ENCODE measurements at regions not wholly inside any gene's neighbourhood (a gene's known extent, or its start where the extent isn't known, plus 50 kb on each side); places are given as distances from the start of the nearest gene placed in this dataset.

DNA sequence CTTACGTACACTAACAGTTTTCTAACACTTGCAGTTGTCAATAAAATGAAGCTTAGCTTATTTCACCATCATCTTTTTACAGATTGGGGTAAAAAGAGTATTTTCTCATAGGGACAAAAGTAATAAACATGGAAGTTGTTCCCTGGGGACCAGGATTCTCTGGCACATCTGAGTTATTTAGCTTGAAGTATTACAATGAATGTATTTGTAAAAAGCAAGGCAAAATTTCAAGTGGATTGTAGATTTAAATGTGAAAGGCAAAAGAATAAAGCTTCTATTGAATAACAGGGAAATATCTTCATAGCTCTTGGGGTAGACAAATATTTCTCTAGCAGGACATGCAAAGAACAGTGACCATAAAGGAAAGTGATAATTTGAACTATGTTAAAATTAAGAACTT is 260.0 kb upstream of the ECI2 start:
- no peaks in the 10 kb centered on the region for H3K9me3 ChIP-seq (replicated peaks; ENCODE audit: control insufficient read depth, low read depth, low read length)
- H3K4me3 ChIP-seq (ENCODE audit: low read length): no peak overlapping the region
- DNase-seq: no peak
- H3K27me3 ChIP-seq (ENCODE audit: control insufficient read depth, insufficient read depth, low read length): no peaks in the 10 kb centered on the region
- WGBS (ENCODE audit: insufficient coverage): no CpG with 5 or more reads among the region's 1 CpG
- H3K27ac ChIP-seq (ENCODE audit: low read length): no peak overlapping the region
- no peaks in the 10 kb centered on the region for H3K36me3 ChIP-seq (ENCODE audit: control insufficient read depth, insufficient read depth, low read length)
- H3K4me1 ChIP-seq (ENCODE audit: control insufficient read depth, insufficient read depth, low read length): peaks cover 24% of the 10 kb centered on the region

DNA sequence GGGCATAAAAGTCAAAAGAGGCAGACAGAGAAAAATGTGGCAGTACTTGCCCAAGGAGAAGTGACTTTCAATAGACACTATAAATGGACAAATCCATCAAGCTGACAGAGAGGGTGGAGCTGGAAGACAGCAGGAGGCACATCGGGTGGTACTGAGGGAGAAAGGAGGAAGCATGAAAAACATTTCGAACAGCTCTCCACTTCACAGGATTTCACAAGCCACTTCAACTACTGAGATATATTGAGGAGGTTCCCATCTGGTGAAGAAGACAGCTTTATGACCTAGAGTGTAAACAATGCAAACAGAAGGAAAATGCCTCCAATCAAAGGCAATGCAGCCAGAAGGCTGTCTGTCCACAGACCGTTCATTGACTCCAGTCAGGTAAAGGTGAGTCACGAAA is 259.4 kb upstream of the ECI2 start:
- no peak overlapping the region for H3K4me3 ChIP-seq (ENCODE audit: low read length)
- H3K4me1 ChIP-seq (ENCODE audit: control insufficient read depth, insufficient read depth, low read length): peaks cover 24% of the 10 kb centered on the region
- H3K36me3 ChIP-seq (ENCODE audit: control insufficient read depth, insufficient read depth, low read length): no peaks in the 10 kb centered on the region
- H3K9me3 ChIP-seq (replicated peaks; ENCODE audit: control insufficient read depth, low read depth, low read length): no peaks in the 10 kb centered on the region
- WGBS (ENCODE audit: insufficient coverage): no CpG with 5 or more reads among the region's 4 CpGs
- H3K27ac ChIP-seq (ENCODE audit: low read length): no peak overlapping the region
- no peak for DNase-seq
- H3K27me3 ChIP-seq (ENCODE audit: control insufficient read depth, insufficient read depth, low read length): no peaks in the 10 kb centered on the region

DNA sequence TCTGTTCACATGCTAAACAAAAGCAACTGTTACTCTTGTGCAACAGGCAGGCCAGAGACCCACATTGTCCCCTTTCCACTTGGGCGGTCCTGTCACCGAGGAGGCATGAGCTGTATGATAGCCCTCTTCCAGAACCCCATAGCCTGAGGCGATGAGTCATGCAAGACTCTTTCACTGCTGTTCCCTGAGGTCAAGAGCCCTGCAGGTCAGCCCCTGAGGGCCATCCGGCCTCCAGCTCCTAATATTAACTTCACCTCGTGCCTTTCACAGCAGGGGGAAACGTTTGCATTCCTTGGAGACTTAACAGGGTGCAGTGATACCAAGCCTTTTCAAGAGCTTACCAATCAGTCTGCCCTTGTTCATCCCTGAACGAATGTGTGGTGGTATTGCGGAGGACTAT is 253.3 kb upstream of the ECI2 start:
- H3K9me3 ChIP-seq (replicated peaks; ENCODE audit: control insufficient read depth, low read depth, low read length): peaks cover 16% of the 10 kb centered on the region
- no peaks in the 10 kb centered on the region for H3K4me1 ChIP-seq (ENCODE audit: control insufficient read depth, insufficient read depth, low read length)
- H3K27me3 ChIP-seq (ENCODE audit: control insufficient read depth, insufficient read depth, low read length): no peaks in the 10 kb centered on the region
- H3K36me3 ChIP-seq (ENCODE audit: control insufficient read depth, insufficient read depth, low read length): no peaks in the 10 kb centered on the region
- no peak for DNase-seq
- no peak overlapping the region for H3K27ac ChIP-seq (ENCODE audit: low read length)
- 83% methylated on average over 2 of the region's 8 CpGs for WGBS (ENCODE audit: insufficient coverage)
- no peak overlapping the region for H3K4me3 ChIP-seq (ENCODE audit: low read length)

DNA sequence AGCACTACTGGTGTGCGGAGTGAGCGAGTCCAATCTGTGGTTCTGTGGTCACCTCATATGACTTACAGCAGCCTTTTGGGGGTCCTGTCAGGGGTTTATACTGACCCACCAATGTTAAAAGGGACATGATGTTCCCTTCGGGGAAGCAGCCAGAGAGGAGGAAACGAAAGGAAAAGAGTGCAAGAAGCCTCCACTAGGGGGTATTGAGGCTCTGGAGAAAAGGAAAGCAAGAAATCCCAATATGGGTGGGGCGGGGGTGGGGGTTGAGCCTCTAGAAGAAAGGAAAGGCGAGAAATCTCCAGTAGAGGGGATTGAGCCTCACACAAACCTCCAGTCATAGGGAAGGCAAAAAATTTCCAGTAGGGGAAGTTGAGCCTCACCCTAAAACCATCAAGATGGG is 249.3 kb upstream of the ECI2 start:
- no peak overlapping the region for H3K27ac ChIP-seq (ENCODE audit: low read length)
- WGBS (ENCODE audit: insufficient coverage): 92% methylated on average over 2 of the region's 6 CpGs
- no peaks in the 10 kb centered on the region for H3K27me3 ChIP-seq (ENCODE audit: control insufficient read depth, insufficient read depth, low read length)
- H3K4me3 ChIP-seq (ENCODE audit: low read length): no peak overlapping the region
- H3K9me3 ChIP-seq (replicated peaks; ENCODE audit: control insufficient read depth, low read depth, low read length): peaks cover 26% of the 10 kb centered on the region
- no peaks in the 10 kb centered on the region for H3K36me3 ChIP-seq (ENCODE audit: control insufficient read depth, insufficient read depth, low read length)
- DNase-seq: no peak
- H3K4me1 ChIP-seq (ENCODE audit: control insufficient read depth, insufficient read depth, low read length): peaks cover 6% of the 10 kb centered on the region

DNA sequence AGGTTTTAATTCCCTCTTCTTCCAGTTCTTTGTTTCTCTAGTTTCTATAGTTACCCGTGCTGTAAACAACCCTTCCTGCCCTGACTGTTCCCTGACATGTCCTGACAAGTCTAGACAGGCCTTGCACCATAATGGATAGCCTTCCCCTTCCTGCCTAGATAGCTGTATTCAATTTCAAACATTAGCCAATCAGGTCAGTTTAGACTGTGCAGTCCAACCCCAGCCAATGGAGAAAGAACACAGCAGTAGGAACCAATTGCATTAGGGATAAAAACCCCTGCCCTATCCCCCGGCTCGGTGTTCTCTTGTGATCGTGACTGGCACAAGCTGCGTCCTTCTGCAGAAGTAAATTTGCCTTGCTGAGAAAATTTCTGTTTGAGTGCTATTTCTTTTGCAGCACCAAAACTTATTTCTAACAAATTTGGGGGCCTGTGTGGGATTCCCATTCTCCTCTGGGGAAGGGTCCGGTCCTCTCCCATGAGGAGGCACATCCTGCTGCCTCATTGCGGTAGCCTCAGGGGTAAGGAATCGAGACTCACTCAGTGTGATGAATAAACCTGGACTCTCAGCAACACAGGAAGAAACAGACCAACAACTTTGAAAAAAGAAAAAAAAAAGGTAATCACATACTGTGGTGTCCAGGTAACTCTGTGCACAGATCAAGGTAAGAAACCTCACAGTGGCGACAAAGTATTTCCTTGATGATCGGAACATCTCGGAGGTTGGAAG is 248.7 kb upstream of the ECI2 start:
- DNase-seq: no peak
- peaks cover 6% of the 10 kb centered on the region for H3K4me1 ChIP-seq (ENCODE audit: control insufficient read depth, insufficient read depth, low read length)
- H3K4me3 ChIP-seq (ENCODE audit: low read length): no peak overlapping the region
- no peaks in the 10 kb centered on the region for H3K36me3 ChIP-seq (ENCODE audit: control insufficient read depth, insufficient read depth, low read length)
- peaks cover 26% of the 10 kb centered on the region for H3K9me3 ChIP-seq (replicated peaks; ENCODE audit: control insufficient read depth, low read depth, low read length)
- H3K27ac ChIP-seq (ENCODE audit: low read length): no peak overlapping the region
- 86% methylated on average over 5 of the region's 11 CpGs for WGBS (ENCODE audit: insufficient coverage)
- no peaks in the 10 kb centered on the region for H3K27me3 ChIP-seq (ENCODE audit: control insufficient read depth, insufficient read depth, low read length)

DNA sequence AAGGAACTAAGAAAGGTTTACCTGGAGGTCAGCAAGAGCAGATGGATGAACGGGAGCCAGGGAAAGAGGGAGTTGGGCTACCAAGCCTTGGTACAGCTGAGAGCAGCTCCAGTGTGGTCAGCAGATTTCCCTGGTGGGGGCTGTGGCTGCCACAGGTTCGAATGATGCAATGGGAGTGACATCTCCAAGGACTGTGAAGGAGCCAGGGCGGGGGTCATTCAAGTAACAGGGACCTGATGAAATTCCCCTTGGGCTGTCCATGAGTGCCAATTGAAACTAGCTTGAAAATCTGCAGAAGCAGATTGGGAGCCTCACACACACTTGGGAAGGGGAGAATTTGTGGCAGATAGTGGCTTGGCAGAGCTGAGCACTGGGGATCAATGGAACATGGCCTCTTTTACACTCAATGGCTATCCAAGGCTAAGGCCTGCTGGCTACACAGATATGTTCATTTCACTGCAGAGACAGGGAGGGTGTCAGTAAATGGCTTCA is 247.0 kb upstream of the ECI2 start:
- Histone ChIP-seq H3K9me3 (replicated peaks; ENCODE audit: control insufficient read depth, low read depth, low read length) (peaks cover 26% of the 10 kb centered on the region), H3K4me1 (ENCODE audit: control insufficient read depth, insufficient read depth, low read length) (peaks cover 6% of the 10 kb centered on the region), H3K27me3 (ENCODE audit: control insufficient read depth, insufficient read depth, low read length) (no peaks in the 10 kb centered on the region), H3K27ac (ENCODE audit: low read length) (no peak overlapping the region), H3K4me3 (ENCODE audit: low read length) (no peak overlapping the region), H3K36me3 (ENCODE audit: control insufficient read depth, insufficient read depth, low read length) (no peaks in the 10 kb centered on the region)
- WGBS (ENCODE audit: insufficient coverage): 83% methylated on average over 3 of the region's 3 CpGs
- no peak for DNase-seq

DNA sequence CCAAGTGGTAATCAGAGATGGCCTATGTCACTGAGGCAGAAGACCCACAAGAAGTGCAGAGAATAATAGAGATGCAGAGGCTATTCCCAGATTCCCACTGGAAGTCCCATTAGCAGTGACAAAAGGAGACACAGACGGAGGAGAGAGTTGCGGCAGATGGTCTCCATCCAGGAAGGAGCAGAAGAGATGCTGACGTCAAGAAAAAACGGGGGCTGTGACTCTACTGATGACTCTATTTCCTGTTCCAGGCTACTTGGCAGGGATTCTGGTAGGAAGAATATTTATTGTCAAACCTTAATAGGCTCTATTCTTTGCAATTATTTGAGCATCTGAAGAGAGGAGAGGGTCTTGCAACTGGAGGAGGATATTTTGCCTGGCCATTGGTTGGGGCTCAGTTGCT is 246.0 kb upstream of the ECI2 start:
- H3K27me3 ChIP-seq (ENCODE audit: control insufficient read depth, insufficient read depth, low read length): no peaks in the 10 kb centered on the region
- H3K27ac ChIP-seq (ENCODE audit: low read length): peak overlapping the region; percentile 69
- H3K36me3 ChIP-seq (ENCODE audit: control insufficient read depth, insufficient read depth, low read length): no peaks in the 10 kb centered on the region
- peaks cover 6% of the 10 kb centered on the region for H3K4me1 ChIP-seq (ENCODE audit: control insufficient read depth, insufficient read depth, low read length)
- peaks cover 26% of the 10 kb centered on the region for H3K9me3 ChIP-seq (replicated peaks; ENCODE audit: control insufficient read depth, low read depth, low read length)
- no peak overlapping the region for H3K4me3 ChIP-seq (ENCODE audit: low read length)
- DNase-seq: peak; percentile 61
- 33% methylated on average over 4 of the region's 4 CpGs for WGBS (ENCODE audit: insufficient coverage)

DNA sequence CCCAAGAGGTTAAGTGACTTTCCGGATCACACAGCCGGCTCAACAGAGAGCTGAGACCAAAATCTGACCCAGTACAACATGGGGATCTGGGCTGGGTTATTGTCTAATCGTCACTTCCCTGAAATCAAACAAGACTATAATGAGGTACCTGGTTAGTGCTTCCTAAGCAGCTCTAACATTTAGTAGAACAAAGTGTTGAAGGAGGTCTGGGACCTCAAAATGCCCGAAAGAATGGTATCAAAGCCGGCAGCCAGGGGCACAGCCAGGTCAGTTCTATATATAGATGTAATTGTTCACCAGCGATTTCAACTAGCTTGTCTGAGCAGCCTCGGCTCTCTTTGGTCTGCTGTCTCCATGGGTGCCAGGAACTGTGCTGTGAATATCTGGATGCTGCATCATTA is 245.5 kb upstream of the ECI2 start:
- Histone ChIP-seq H3K4me1 (ENCODE audit: control insufficient read depth, insufficient read depth, low read length) (peaks cover 6% of the 10 kb centered on the region), H3K27ac (ENCODE audit: low read length) (peak overlapping the region; percentile 69), H3K9me3 (replicated peaks; ENCODE audit: control insufficient read depth, low read depth, low read length) (peaks cover 26% of the 10 kb centered on the region), H3K36me3 (ENCODE audit: control insufficient read depth, insufficient read depth, low read length) (no peaks in the 10 kb centered on the region), H3K27me3 (ENCODE audit: control insufficient read depth, insufficient read depth, low read length) (no peaks in the 10 kb centered on the region), H3K4me3 (ENCODE audit: low read length) (no peak overlapping the region)
- no peak for DNase-seq
- WGBS (ENCODE audit: insufficient coverage): no CpG with 5 or more reads among the region's 7 CpGs

DNA sequence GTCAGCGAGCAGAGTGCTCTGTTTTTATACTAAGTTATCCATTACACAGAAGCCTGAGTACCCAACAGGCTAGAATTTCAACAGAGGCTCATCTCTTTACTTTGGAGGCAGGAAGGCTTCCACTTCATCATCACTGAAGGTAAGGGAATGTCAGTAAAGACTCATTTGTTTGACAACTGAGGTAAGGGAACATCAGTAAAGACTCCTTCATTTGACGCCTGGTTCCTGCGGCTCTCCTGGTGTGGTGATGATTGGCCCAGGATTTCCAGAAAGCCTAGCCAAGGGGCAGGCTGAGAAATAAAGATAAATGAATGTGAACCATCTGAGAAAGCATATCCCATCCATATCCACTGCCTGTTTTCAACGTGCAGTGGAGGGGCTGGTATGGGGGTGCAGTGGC is 244.6 kb upstream of the ECI2 start:
- Histone ChIP-seq H3K9me3 (replicated peaks; ENCODE audit: control insufficient read depth, low read depth, low read length) (peaks cover 20% of the 10 kb centered on the region), H3K36me3 (ENCODE audit: control insufficient read depth, insufficient read depth, low read length) (no peaks in the 10 kb centered on the region), H3K4me3 (ENCODE audit: low read length) (no peak overlapping the region), H3K27ac (ENCODE audit: low read length) (no peak overlapping the region), H3K27me3 (ENCODE audit: control insufficient read depth, insufficient read depth, low read length) (no peaks in the 10 kb centered on the region), H3K4me1 (ENCODE audit: control insufficient read depth, insufficient read depth, low read length) (peaks cover 6% of the 10 kb centered on the region)
- WGBS (ENCODE audit: insufficient coverage): no CpG with 5 or more reads among the region's 4 CpGs
- DNase-seq: no peak

DNA sequence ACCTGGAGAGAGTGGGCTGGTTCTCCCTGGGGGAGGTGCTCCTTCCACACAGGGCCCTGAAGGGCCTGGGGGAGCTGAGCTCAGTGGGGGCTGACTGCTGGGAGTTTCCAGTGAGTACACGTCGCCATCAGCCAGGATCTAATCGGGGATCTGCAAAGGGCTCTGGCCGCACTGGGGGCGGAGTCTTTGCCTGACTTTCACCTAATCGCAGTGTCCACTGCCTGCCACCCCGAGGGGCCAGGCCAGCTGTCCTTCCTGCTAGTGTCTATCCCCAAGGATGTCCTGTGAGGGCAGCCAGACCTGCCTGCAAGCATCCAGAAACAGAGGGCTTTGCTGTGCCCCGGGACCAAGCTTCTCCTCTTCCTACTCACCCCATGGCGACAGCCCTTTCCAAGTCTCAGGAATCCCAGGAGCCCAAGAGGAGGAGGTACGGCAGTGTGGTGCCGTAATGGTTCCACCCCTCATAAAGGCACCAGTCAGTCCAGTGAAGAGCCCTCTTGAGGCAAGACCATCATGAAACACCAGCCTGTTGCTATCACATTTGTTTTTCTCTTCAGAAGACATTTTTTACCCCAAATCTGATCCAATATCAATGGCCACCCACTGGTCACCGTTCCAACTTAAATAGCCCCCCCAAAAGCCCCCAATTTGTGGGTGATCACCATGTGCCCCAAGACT is 243.1 kb upstream of the ECI2 start:
- Histone ChIP-seq H3K27me3 (ENCODE audit: control insufficient read depth, insufficient read depth, low read length) (no peaks in the 10 kb centered on the region), H3K36me3 (ENCODE audit: control insufficient read depth, insufficient read depth, low read length) (no peaks in the 10 kb centered on the region), H3K4me3 (ENCODE audit: low read length) (no peak overlapping the region), H3K27ac (ENCODE audit: low read length) (no peak overlapping the region), H3K4me1 (ENCODE audit: control insufficient read depth, insufficient read depth, low read length) (peaks cover 18% of the 10 kb centered on the region), H3K9me3 (replicated peaks; ENCODE audit: control insufficient read depth, low read depth, low read length) (peaks cover 8% of the 10 kb centered on the region)
- WGBS (ENCODE audit: insufficient coverage): 73% methylated on average over 8 of the region's 12 CpGs
- DNase-seq: no peak
